Kidney epithelial cell (primary cell): ENCODE measurements at regions not wholly inside any gene's neighbourhood (a gene's known extent, or its start where the extent isn't known, plus 50 kb on each side); places are given as distances from the start of the nearest gene placed in this dataset.
"Not testable (repeated sequence)": the region's sequence is repeated elsewhere in the genome, so short reads cannot be mapped to it uniquely, and the experiment has no call there.

Experiments
- DNase-seq: peaks from one replicate; pipeline ENCODE4 v3.0.0-alpha.2; 2010; ENCODE audit warnings: low read depth
- H3K27me3 ChIP-seq: 2 replicates; pipeline ENCODE4 v1.6.0; 2011; ENCODE audit warnings: low read length; ENCODE audit not compliant: control insufficient read depth, insufficient read depth
- H3K36me3 ChIP-seq: 2 replicates; pipeline ENCODE4 v1.5.1; 2011; ENCODE audit warnings: low read length; ENCODE audit not compliant: control insufficient read depth, insufficient read depth
- H3K4me3 ChIP-seq: 2 replicates; pipeline ENCODE4 v1.5.1; 2011; ENCODE audit warnings: low read depth, mild to moderate bottlenecking, control low read depth, low read length
- CTCF ChIP-seq: IDR thresholded peaks from 2 replicates; pipeline ENCODE4 v1.5.1; 2011; ENCODE audit warnings: mild to moderate bottlenecking, moderate library complexity, low read length, control low read depth, inconsistent platforms; ENCODE audit not compliant: insufficient read depth, poor library complexity, severe bottlenecking

- no peaks in the 10 kb centered on the region for H3K27me3 ChIP-seq
- TF ChIP-seq CTCF = no peak
- no peak for DNase-seq
Observed at GRCh38 chr17:54307351-54307750, 484.6 kb downstream of the KIF2B start.

GRCh38 chr17:54324813-54325212, 502.1 kb downstream of the KIF2B start:
- DNase-seq = no peak
- no peak for TF ChIP-seq CTCF
- no peaks in the 10 kb centered on the region for H3K36me3 ChIP-seq
- H3K4me3 ChIP-seq = no peak overlapping the region
- no peaks in the 10 kb centered on the region for H3K27me3 ChIP-seq

More at GRCh38 chr17:54307351-54307750, 484.6 kb downstream of the KIF2B start:
- no peak overlapping the region for H3K4me3 ChIP-seq
- no peaks in the 10 kb centered on the region for H3K36me3 ChIP-seq

- no peak for TF ChIP-seq CTCF
- no peak for DNase-seq
Observed at GRCh38 chr17:54339731-54340130, 517.0 kb downstream of the KIF2B start.

GRCh38 chr17:54347495-54347894, 524.8 kb downstream of the KIF2B start:
- no peak overlapping the region for H3K4me3 ChIP-seq
- H3K27me3 ChIP-seq = no peaks in the 10 kb centered on the region
- TF ChIP-seq CTCF = no peak
- no peak for DNase-seq
- no peaks in the 10 kb centered on the region for H3K36me3 ChIP-seq

More at GRCh38 chr17:54339731-54340130, 517.0 kb downstream of the KIF2B start:
- Histone ChIP-seq H3K4me3 (no peak overlapping the region), H3K36me3 (no peaks in the 10 kb centered on the region), H3K27me3 (no peaks in the 10 kb centered on the region)

- no peaks in the 10 kb centered on the region for H3K36me3 ChIP-seq
- DNase-seq = no peak
- TF ChIP-seq CTCF = no peak
- H3K27me3 ChIP-seq = no peaks in the 10 kb centered on the region
- H3K4me3 ChIP-seq = no peak overlapping the region
Observed at GRCh38 chr17:54348234-54348633, 525.5 kb downstream of the KIF2B start.

- no peak for DNase-seq
- Histone ChIP-seq H3K27me3 (no peaks in the 10 kb centered on the region), H3K4me3 (no peak overlapping the region), H3K36me3 (no peaks in the 10 kb centered on the region)
- no peak for TF ChIP-seq CTCF
Observed at GRCh38 chr17:54353789-54354525, 531.2 kb downstream of the KIF2B start.

GRCh38 chr17:54361073-54361472, 538.3 kb downstream of the KIF2B start:
- DNase-seq, H3K27me3 ChIP-seq, H3K4me3 ChIP-seq, H3K36me3 ChIP-seq: not testable (repeated sequence)
